Neural progenitor cell (in vitro differentiated cells): ENCODE measurements at regions not wholly inside any gene's neighbourhood (a gene's known extent, or its start where the extent isn't known, plus 50 kb on each side); places are given as distances from the start of the nearest gene placed in this dataset.
A peak's percentile ranks its signal among the peaks of the same experiment; 100 is the strongest.

Experiments used
- DNase-seq: peaks from one replicate; pipeline ENCODE4 v3.0.0-alpha.2; 2016; ENCODE audit warnings: low spot score
- H2AFZ ChIP-seq: fragments of 200-600 bp; sonication (generic); replicated peaks from 2 replicates; pipeline ENCODE4 v1.6.1; 2016; ENCODE audit warnings: antibody characterized with exemption
- H3F3A ChIP-seq: fragments of 200-600 bp; sonication (generic); 2 replicates; pipeline ENCODE4 v1.6.1; 2016; ENCODE audit warnings: antibody characterized with exemption, low read depth
- H3K27ac ChIP-seq: fragments of 200-600 bp; sonication (generic); 2 replicates; pipeline ENCODE4 v1.5.1; 2016; ENCODE audit warnings: mild to moderate bottlenecking
- H3K27me3 ChIP-seq: fragments of 200-600 bp; sonication (generic); 2 replicates; pipeline ENCODE4 v1.6.1; 2016; ENCODE audit warnings: mild to moderate bottlenecking, moderate library complexity
- H3K36me3 ChIP-seq: fragments of 200-600 bp; sonication (generic); 2 replicates; pipeline ENCODE4 v1.5.1; 2016
- H3K4me1 ChIP-seq: fragments of 200-600 bp; sonication (generic); 2 replicates; pipeline ENCODE4 v1.6.1; 2016; ENCODE audit warnings: mixed run types
- H3K4me2 ChIP-seq: fragments of 200-600 bp; sonication (generic); 2 replicates; pipeline ENCODE4 v1.6.1; 2016
- H3K4me3 ChIP-seq: fragments of 200-600 bp; sonication (generic); 2 replicates; pipeline ENCODE4 v1.5.1; 2016
- H3K79me2 ChIP-seq: fragments of 200-600 bp; sonication (generic); 2 replicates; pipeline ENCODE4 v1.6.1; 2016; ENCODE audit warnings: low read depth
- H3K9ac ChIP-seq: fragments of 200-600 bp; sonication (generic); 2 replicates; pipeline ENCODE4 v1.6.1; 2016
- H3K9me3 ChIP-seq: fragments of 200-600 bp; sonication (generic); 2 replicates; pipeline ENCODE4 v1.5.1; 2016; ENCODE audit warnings: low read depth
- H4K20me1 ChIP-seq: fragments of 200-600 bp; sonication (generic); 2 replicates; pipeline ENCODE4 v1.6.1; 2016; ENCODE audit warnings: low read depth
- H3K27ac Mint-ChIP-seq: 3 replicates; pipeline ENCODE4 v1.8.0; 2021; ENCODE audit warnings: mixed read lengths
- H3K27me3 Mint-ChIP-seq: 2 replicates; pipeline ENCODE4 v1.8.0; 2022; ENCODE audit warnings: low read depth, mild to moderate bottlenecking, inconsistent platforms, moderate library complexity, mixed read lengths; ENCODE audit not compliant: insufficient read depth
- H3K36me3 Mint-ChIP-seq: 3 replicates; pipeline ENCODE4 v1.8.0; 2021; ENCODE audit warnings: mixed read lengths
- H3K4me1 Mint-ChIP-seq: 3 replicates; pipeline ENCODE4 v1.8.0; 2021; ENCODE audit warnings: mixed read lengths
- H3K4me3 Mint-ChIP-seq: 3 replicates; pipeline ENCODE4 v1.8.0; 2021; ENCODE audit warnings: mild to moderate bottlenecking, moderate library complexity, mixed read lengths
- H3K9me3 Mint-ChIP-seq: 3 replicates; pipeline ENCODE4 v1.8.0; 2020; ENCODE audit warnings: mixed read lengths
- EZH2 ChIP-seq: fragments of 200-600 bp; sonication (generic); IDR thresholded peaks from 2 replicates; pipeline ENCODE4 v1.6.1; 2017; ENCODE audit warnings: antibody characterized with exemption, mild to moderate bottlenecking, moderate library complexity
- EZH2phosphoT487 ChIP-seq: fragments of 200-600 bp; sonication (generic); IDR thresholded peaks from 2 replicates; pipeline ENCODE4 v1.6.1; 2017; ENCODE audit warnings: antibody characterized with exemption
- TF ChIP-seq, protein P1 (sequence below): fragments of 200-600 bp; sonication (generic); IDR thresholded peaks from 2 replicates; pipeline ENCODE4 v1.5.1; 2017; ENCODE audit warnings: antibody characterized with exemption, mild to moderate bottlenecking

- H3K4me2 ChIP-seq, result no peak overlapping the region
- DNase-seq, result no peak
- H2AFZ ChIP-seq, result no peak overlapping the region
- no peak overlapping the region for H3K9ac ChIP-seq
- TF ChIP-seq, protein P1, sequence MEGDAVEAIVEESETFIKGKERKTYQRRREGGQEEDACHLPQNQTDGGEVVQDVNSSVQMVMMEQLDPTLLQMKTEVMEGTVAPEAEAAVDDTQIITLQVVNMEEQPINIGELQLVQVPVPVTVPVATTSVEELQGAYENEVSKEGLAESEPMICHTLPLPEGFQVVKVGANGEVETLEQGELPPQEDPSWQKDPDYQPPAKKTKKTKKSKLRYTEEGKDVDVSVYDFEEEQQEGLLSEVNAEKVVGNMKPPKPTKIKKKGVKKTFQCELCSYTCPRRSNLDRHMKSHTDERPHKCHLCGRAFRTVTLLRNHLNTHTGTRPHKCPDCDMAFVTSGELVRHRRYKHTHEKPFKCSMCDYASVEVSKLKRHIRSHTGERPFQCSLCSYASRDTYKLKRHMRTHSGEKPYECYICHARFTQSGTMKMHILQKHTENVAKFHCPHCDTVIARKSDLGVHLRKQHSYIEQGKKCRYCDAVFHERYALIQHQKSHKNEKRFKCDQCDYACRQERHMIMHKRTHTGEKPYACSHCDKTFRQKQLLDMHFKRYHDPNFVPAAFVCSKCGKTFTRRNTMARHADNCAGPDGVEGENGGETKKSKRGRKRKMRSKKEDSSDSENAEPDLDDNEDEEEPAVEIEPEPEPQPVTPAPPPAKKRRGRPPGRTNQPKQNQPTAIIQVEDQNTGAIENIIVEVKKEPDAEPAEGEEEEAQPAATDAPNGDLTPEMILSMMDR, result no peak
- TF ChIP-seq EZH2phosphoT487 (no peak), EZH2 (no peak)
- Mint-ChIP-seq H3K4me1 (no peaks in the 10 kb centered on the region), H3K9me3 (no peaks in the 10 kb centered on the region), H3K27ac (no peak overlapping the region), H3K36me3 (no peaks in the 10 kb centered on the region), H3K4me3 (no peak overlapping the region), H3K27me3 (peaks cover 2% of the 10 kb centered on the region)
- no peaks in the 10 kb centered on the region for H3K27me3 ChIP-seq
- H3K27ac ChIP-seq, result no peak overlapping the region
- no peak overlapping the region for H3K4me3 ChIP-seq
- H3K79me2 ChIP-seq, result no peaks in the 10 kb centered on the region
- no peaks in the 10 kb centered on the region for H4K20me1 ChIP-seq
- H3K4me1 ChIP-seq, result peaks cover 5% of the 10 kb centered on the region
- H3K9me3 ChIP-seq, result no peaks in the 10 kb centered on the region
- H3K36me3 ChIP-seq, result no peaks in the 10 kb centered on the region
- no peaks in the 10 kb centered on the region for H3F3A ChIP-seq
Observed at GRCh38 chr5:96155147-96155546, 193.5 kb upstream of the ELL2 start.

- H3K36me3 ChIP-seq, result no peaks in the 10 kb centered on the region
- no peaks in the 10 kb centered on the region for H3K4me1 ChIP-seq
- no peak overlapping the region for H3K27ac ChIP-seq
- peak overlapping the region; percentile 1 for H2AFZ ChIP-seq
- no peaks in the 10 kb centered on the region for H4K20me1 ChIP-seq
- Mint-ChIP-seq H3K36me3 (no peaks in the 10 kb centered on the region), H3K27me3 (no peaks in the 10 kb centered on the region), H3K27ac (no peak overlapping the region), H3K9me3 (no peaks in the 10 kb centered on the region), H3K4me1 (no peaks in the 10 kb centered on the region), H3K4me3 (no peak overlapping the region)
- H3K4me2 ChIP-seq, result no peak overlapping the region
- H3K9ac ChIP-seq, result no peak overlapping the region
- no peaks in the 10 kb centered on the region for H3K9me3 ChIP-seq
- TF ChIP-seq EZH2 (no peak), EZH2phosphoT487 (no peak)
- TF ChIP-seq, protein P1, result no peak
- H3K27me3 ChIP-seq, result no peaks in the 10 kb centered on the region
- H3K4me3 ChIP-seq, result no peak overlapping the region
- no peaks in the 10 kb centered on the region for H3K79me2 ChIP-seq
- DNase-seq, result no peak
- no peaks in the 10 kb centered on the region for H3F3A ChIP-seq
Observed at GRCh38 chr5:96151891-96152290, 190.2 kb upstream of the ELL2 start.

GRCh38 chr5:96150007-96150406, 188.4 kb upstream of the ELL2 start:
- no peaks in the 10 kb centered on the region for H3K9me3 Mint-ChIP-seq

More at GRCh38 chr5:96150007-96150406, 188.4 kb upstream of the ELL2 start:
- Histone ChIP-seq H3K9ac (no peak overlapping the region), H2AFZ (no peak overlapping the region), H3K4me1 (no peaks in the 10 kb centered on the region), H3K4me2 (no peak overlapping the region), H3K79me2 (no peaks in the 10 kb centered on the region), H3K4me3 (no peak overlapping the region), H3K9me3 (no peaks in the 10 kb centered on the region), H4K20me1 (no peaks in the 10 kb centered on the region), H3K36me3 (no peaks in the 10 kb centered on the region), H3K27ac (no peak overlapping the region), H3F3A (no peaks in the 10 kb centered on the region), H3K27me3 (no peaks in the 10 kb centered on the region)
- Mint-ChIP-seq H3K4me1 (no peaks in the 10 kb centered on the region), H3K4me3 (no peak overlapping the region), H3K36me3 (no peaks in the 10 kb centered on the region), H3K27me3 (no peaks in the 10 kb centered on the region), H3K27ac (no peak overlapping the region)
- TF ChIP-seq EZH2phosphoT487 (no peak), EZH2 (no peak)
- TF ChIP-seq, protein P1, result no peak
- no peak for DNase-seq
